Left forelimb (tissue), 1 donor: ENCODE measurements at regions not wholly inside any gene's neighbourhood (a gene's known extent, or its start where the extent isn't known, plus 50 kb on each side); places are given as distances from the start of the nearest gene placed in this dataset.

Experiments used
- DNase-seq: peaks from one replicate; pipeline ENCODE4 v3.0.0-alpha.2; 2018; ENCODE audit warnings: low spot score

- no peak for DNase-seq
These were observed 201.6 kb upstream of the SOX9 start for GRCh38 chr17:71919186-71919585.

- no peak for DNase-seq
These were observed 200.9 kb upstream of the SOX9 start for GRCh38 chr17:71919896-71920295.

DNA sequence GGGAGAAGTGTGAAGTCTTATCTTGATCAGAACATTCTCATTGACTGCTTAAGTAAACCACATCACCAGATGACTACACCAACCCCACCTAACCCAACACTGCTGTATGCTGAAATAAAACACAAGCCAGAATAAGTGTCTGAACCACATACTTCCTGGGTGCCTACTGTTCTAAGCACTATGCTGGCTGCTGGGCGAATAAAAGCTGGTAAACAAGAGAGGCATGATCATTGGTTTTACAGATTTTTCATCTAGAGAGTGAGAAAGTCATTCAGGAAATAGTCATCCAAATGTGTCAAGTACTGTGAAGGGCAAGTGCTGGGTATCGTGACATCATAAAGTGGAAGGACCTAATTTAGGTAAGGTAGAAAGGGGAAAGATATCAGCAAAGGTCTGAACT is 199.0 kb upstream of the SOX9 start:
- no peak for DNase-seq

DNA sequence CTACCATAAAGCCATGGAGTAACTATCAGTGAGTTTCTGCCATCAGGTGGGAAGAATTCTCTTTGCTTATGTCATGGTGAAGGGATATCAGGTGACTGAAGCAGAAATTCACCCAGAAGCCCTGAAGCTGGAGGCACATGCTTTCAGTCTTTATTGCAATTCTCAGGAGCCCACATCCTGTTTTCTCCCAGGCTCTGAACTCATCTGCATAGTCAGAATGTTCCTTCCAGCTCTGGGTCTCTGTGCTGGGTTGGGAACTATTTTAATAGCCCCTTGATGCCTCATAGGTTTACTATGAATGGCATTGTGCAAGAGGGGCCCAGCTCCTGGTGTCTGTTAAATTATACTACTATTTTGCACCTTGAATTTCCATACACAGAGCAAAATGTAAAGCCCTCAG is 198.4 kb upstream of the SOX9 start:
- no peak for DNase-seq

DNA sequence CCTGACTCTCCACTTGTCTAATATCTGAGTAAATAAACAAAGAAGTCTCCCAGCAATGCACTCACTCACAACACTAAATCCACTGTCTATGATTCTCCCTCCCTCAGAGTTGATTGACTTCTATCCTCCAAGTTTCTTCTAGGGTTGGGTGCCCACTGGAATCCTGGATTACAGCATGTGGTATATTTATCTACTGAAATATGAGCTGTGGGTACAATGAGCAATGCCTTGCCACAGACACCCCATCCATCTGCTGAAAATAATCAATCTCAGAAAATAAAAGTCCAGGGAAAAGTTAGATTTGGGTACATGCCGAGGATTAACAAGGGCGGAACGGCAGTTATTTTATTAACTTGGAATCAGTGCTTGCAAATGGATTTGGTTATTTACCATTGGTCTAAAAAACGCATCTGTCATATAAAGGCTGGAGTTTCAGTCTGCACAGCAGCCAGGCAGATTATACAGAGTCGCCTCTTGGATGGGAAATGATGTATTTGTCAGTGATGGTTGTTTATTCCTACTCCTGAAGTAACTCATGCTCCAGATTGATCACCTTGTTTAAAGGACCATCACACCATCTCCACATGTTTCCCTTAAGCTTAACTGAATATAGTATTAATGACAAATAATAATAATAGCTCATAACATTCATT is 193.9 kb upstream of the SOX9 start:
- DNase-seq = no peak

DNA sequence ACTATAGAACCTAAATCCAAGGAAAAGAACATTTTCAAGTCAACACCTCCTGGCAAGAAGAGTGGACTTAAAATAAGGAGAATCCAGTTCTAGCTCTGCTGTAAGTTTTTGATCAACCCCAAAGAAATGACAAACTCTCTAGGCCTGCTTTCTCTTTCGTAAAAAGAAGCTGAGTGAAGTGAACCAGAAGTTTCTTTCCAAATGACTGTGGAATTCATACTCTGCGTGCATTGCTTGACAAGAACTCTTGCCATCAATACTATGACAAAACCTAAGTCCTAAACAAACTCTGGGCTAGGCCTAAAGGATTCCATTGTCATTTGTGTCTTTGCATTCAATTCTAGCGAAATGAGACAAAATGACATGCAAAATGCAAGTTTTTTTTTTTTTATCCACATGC is 187.5 kb upstream of the SOX9 start:
- no peak for DNase-seq

GRCh38 chr17:71934520-71934919 is 186.3 kb upstream of the SOX9 start:
- DNase-seq = no peak

GRCh38 chr17:71935341-71935740 is 185.5 kb upstream of the SOX9 start:
- no peak for DNase-seq

- no peak for DNase-seq
These were observed 183.8 kb upstream of the SOX9 start for GRCh38 chr17:71936977-71937376.

DNA sequence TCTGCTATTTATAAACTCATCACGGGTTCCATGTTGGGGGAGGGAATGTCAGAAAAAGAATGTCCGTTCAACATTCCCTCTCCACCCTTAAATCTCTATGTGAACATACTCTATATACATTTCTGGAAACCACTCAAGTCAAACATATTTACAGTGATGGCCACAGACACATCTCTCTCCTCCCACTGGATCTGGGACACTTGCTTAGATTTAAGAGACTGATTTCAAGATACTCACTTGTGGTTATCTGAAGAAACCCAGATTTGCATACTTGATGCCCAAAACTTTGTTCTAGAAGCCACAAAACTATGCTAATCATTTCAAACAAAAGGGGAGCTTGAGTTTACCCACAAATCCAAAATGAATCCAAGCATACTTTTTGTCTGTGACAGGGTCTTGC is 182.9 kb upstream of the SOX9 start:
- no peak for DNase-seq

- no peak for DNase-seq
These were observed 182.3 kb upstream of the SOX9 start for GRCh38 chr17:71938340-71939010.

- DNase-seq = no peak
These were observed 178.9 kb upstream of the SOX9 start for GRCh38 chr17:71941920-71942319.

DNA sequence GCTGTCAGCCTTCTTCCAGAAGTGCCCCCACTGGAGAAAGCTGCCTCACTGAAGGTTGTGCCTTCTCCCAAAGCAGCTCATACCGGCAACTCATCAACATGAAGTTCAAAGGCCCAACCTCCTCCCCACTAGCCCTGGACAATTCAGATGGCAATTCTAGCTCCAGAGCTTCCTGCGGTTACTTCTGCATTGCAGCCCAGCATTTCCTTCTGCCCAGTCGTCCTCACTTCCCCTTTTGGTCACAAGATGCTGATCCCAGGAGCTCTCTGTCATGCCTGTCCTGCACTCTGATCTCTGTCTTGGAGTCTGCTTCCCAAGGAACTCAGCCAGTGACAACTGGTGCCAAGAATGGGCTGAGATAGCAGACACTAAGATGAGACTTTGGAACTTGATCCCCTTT is 178.2 kb upstream of the SOX9 start:
- DNase-seq = no peak

GRCh38 chr17:71948703-71949422 is 172.0 kb upstream of the SOX9 start:
- no peak for DNase-seq

DNA sequence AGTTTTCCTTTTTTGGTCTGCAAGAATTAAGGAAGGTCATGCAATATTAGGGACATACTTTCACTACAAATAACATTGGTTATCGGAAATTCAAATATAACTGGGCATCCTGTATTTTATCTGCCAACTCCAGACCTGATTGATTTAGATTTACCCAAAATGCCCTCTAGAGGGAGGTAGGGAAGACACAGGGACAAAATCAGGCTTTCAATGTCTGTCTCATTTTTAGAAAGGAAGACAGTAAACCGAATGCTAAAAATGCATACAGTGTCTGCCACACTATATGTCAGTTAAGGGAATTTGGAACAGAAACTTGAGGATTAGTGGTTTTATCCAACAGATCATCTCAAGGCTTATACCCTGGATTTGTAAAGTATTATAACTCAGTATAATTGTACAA is 161.7 kb upstream of the SOX9 start:
- DNase-seq = no peak

DNA sequence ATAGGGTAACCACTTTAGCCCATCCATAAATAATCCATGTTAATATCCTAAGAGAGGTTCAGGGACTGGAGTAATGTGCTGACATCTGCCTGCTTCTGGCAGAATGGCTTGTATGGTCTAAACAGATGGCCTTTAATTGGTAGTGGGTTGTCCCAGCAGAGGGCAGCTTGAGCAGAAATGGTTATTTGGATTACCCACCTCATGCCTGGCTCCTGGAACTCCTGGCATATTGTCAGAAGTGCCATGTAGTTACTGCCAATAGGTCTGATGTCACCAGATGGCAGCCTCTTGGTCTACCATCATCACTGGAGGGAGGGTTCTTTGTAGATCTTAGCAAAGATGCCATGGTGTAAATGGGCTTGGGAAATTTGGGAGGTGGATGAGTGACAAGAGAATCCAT is 157.5 kb upstream of the SOX9 start:
- no peak for DNase-seq

DNA sequence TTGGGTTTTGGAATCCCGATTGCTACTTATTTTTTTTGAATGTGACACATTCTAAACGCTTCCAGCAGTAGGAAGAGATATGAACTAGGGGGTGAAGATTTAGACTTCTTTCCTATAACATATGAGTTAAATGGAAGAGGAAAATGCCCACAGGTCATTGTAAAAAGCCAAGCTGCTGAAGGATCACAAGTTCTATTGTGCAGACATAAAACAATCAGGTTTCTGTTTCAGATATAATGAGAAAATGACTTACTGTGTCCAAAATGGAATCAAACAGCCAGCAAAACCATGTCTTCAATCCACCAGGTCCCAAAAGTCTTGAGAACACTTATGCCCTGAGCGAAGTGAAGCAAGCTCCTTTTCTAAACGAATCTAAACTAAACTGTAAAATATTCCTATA is 157.0 kb upstream of the SOX9 start:
- DNase-seq = no peak

DNA sequence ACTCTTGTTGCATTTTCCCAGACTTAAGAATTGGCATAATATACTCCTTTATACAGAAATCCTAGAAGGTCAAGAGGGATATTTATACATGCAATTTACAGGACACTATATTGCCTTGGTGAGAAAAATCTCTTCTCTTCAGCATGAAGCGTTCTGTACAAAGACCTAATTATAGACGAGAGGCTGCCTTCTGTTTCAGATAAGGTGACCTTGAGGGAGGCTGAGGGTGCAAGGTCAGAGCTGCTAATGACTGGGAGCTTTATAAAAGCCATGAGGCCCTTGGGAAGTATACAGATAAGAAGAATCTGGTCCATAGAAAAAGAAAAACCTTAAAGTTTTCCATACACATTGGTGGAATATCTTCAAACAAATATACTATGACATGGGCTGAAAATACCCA is 156.3 kb upstream of the SOX9 start:
- DNase-seq = no peak

- no peak for DNase-seq
These were observed 154.8 kb upstream of the SOX9 start for GRCh38 chr17:71966055-71966454.

- no peak for DNase-seq
These were observed 154.1 kb upstream of the SOX9 start for GRCh38 chr17:71966459-71967313.

GRCh38 chr17:71969500-71969899 is 151.3 kb upstream of the SOX9 start:
- DNase-seq = no peak

DNA sequence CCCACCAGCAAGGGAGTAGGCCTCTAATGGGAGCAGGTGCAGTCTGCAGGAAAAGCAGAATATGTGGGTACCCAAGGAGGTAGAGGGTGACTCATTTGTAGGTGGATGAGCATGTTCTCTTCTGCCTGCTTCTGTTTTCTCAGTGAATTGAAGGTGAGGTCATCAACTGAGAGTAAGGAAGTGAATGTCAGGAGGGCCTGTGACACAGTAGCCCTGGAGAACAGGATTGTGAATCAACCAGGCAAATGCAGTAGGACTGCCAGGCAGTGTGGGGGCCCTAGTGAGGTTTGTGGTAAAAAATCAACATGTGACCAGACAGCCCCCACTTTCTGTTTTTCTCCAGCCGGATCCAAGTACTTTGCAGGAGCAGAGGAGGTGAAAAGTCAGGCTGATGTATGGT is 150.5 kb upstream of the SOX9 start:
- no peak for DNase-seq

GRCh38 chr17:71974051-71974450 is 146.8 kb upstream of the SOX9 start:
- no peak for DNase-seq
